Prostate gland (tissue), 2 donors: ENCODE measurements at regions not wholly inside any gene's neighbourhood (a gene's known extent, or its start where the extent isn't known, plus 50 kb on each side); places are given as distances from the start of the nearest gene placed in this dataset.

Source experiments
- POLR2A ChIP-seq: fragments of 450-650 bp; IDR thresholded peaks from one replicate; pipeline ENCODE4 v1.6.1; 2016; ENCODE audit warnings: antibody characterized with exemption, mild to moderate bottlenecking
- TF ChIP-seq, protein P1 (sequence below), 4 experiments: fragments of 200-600 bp in 2 of 4; fragments of 450-650 bp in 2 of 4; sonication (generic) in 2 of 4; IDR thresholded peaks; 1 replicate in 3 of 4; 2 replicates in 1 of 4; pipeline ENCODE4 v1.5.1; 2016 to 2019; ENCODE audit warnings: antibody characterized with exemption in 4 of 4, mild to moderate bottlenecking in 2 of 4, moderate library complexity in 2 of 4

DNA sequence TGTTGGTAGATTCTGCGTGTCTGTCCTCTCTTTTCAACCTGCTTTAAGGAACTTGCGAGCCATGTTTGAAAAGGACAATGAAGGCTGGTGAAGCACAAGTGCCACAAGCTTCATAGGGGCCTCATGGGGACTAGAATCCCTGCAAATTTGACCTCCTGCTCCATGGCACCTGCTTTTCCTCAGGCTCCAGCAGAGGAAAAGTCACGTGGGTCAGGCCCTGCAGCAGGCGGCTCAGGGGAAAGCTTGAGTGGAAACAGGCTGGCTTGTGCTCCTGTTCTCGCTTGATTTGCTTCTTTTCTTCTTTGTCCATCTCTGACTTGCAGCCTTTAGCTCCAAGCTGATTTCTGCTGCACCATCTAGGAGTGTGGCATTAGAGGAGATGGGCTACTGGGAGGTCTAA lies 187.6 kb upstream of the MAST4 start:
- TF ChIP-seq POLR2A: no peak
- TF ChIP-seq, protein P1, sequence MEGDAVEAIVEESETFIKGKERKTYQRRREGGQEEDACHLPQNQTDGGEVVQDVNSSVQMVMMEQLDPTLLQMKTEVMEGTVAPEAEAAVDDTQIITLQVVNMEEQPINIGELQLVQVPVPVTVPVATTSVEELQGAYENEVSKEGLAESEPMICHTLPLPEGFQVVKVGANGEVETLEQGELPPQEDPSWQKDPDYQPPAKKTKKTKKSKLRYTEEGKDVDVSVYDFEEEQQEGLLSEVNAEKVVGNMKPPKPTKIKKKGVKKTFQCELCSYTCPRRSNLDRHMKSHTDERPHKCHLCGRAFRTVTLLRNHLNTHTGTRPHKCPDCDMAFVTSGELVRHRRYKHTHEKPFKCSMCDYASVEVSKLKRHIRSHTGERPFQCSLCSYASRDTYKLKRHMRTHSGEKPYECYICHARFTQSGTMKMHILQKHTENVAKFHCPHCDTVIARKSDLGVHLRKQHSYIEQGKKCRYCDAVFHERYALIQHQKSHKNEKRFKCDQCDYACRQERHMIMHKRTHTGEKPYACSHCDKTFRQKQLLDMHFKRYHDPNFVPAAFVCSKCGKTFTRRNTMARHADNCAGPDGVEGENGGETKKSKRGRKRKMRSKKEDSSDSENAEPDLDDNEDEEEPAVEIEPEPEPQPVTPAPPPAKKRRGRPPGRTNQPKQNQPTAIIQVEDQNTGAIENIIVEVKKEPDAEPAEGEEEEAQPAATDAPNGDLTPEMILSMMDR (IDR thresholded peaks at IDR 0.05): no peak
